Esophagus mucosa (tissue), 1 donor: ENCODE measurements at regions not wholly inside any gene's neighbourhood (a gene's known extent, or its start where the extent isn't known, plus 50 kb on each side); places are given as distances from the start of the nearest gene placed in this dataset.

Experiments
- ATAC-seq: fragments of 200-7000 bp; cut with Tn5 transposase; one replicate; pipeline ENCODE4 v1.9.1; 2020
- donor health status: DM: yes; HTN: yes; CAD: no.

GRCh38 chr14:89660166-89660565, 243.1 kb upstream of the FOXN3 start:
- no peak for ATAC-seq

- no peak for ATAC-seq
Observed at GRCh38 chr14:89658977-89659670, 242.1 kb upstream of the FOXN3 start.

GRCh38 chr14:89657014-89657413, 240.0 kb upstream of the FOXN3 start:
- ATAC-seq = no peak

- ATAC-seq = no peak
Observed at GRCh38 chr14:89654998-89655397, 238.0 kb upstream of the FOXN3 start.

- ATAC-seq = no peak
Observed at GRCh38 chr14:89652352-89652751, 235.3 kb upstream of the FOXN3 start.

- no peak for ATAC-seq
Observed at GRCh38 chr14:89651805-89652204, 234.8 kb upstream of the FOXN3 start.

- no peak for ATAC-seq
Observed at GRCh38 chr14:89650077-89650978, 233.3 kb upstream of the FOXN3 start.

- no peak for ATAC-seq
Observed at GRCh38 chr14:89649451-89650075, 232.5 kb upstream of the FOXN3 start.

- no peak for ATAC-seq
Observed at GRCh38 chr14:89648924-89649323, 231.9 kb upstream of the FOXN3 start.

GRCh38 chr14:89648510-89648909, 231.5 kb upstream of the FOXN3 start:
- no peak for ATAC-seq

GRCh38 chr14:89646971-89647370, 229.9 kb upstream of the FOXN3 start:
- ATAC-seq = no peak

- no peak for ATAC-seq
Observed at GRCh38 chr14:89644641-89645040, 227.6 kb upstream of the FOXN3 start.

GRCh38 chr14:89641495-89642175, 224.6 kb upstream of the FOXN3 start:
- ATAC-seq = no peak

- no peak for ATAC-seq
Observed at GRCh38 chr14:89640141-89640540, 223.1 kb upstream of the FOXN3 start.

- ATAC-seq = no peak
Observed at GRCh38 chr14:89639687-89640086, 222.7 kb upstream of the FOXN3 start.

GRCh38 chr14:89638891-89639290, 221.9 kb upstream of the FOXN3 start:
- ATAC-seq = no peak

- no peak for ATAC-seq
Observed at GRCh38 chr14:89637581-89637980, 220.5 kb upstream of the FOXN3 start.

GRCh38 chr14:89635615-89636014, 218.6 kb upstream of the FOXN3 start:
- ATAC-seq = no peak

- ATAC-seq = no peak
Observed at GRCh38 chr14:89634037-89634436, 217.0 kb upstream of the FOXN3 start.

- no peak for ATAC-seq
Observed at GRCh38 chr14:89630101-89630829, 213.2 kb upstream of the FOXN3 start.

GRCh38 chr14:89629383-89629782, 212.3 kb upstream of the FOXN3 start:
- ATAC-seq = no peak

- ATAC-seq = peak; percentile 46
Observed at GRCh38 chr14:89628521-89628920, 211.5 kb upstream of the FOXN3 start.
